Fibroblast of skin of left quadriceps (primary cell): ENCODE measurements at regions not wholly inside any gene's neighbourhood (a gene's known extent, or its start where the extent isn't known, plus 50 kb on each side); places are given as distances from the start of the nearest gene placed in this dataset.
A peak's percentile ranks its signal among the peaks of the same experiment; 100 is the strongest.

ENCODE experiments used
- DNase-seq, 2 experiments: peaks; one replicate each; pipeline ENCODE4 v3.0.0-alpha.2; 2013; ENCODE audit warnings: low read depth in 2 of 2

- no peak for DNase-seq
Measured at GRCh38 chr6:137434640-137435039, 59.6 kb downstream of the OLIG3 start.

DNA sequence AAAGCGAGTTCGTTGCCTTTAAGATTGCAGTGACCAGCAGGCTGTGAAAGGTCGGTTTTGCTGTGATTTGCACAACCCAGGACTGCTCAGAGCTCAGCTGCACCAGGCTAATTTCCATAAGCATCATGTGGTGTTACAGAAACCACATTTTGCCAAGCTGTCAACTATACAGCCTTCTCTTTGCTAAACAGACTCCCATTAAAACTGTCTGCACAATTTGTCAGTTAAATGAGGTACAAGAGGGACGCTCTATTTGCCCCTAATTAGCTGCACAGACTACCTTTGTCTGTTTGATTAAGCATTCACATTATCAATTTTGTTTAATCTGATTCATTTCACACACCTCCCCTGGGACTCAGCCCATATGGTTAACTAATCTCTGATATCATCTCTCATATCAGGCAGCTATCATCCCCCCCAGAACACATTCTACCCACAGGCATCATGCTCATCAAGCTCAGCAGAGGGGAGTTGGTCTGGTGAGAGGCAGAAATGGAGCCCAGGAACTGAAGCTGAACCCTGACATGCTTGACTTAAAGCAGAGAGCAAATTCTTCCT lies 62.1 kb downstream of the OLIG3 start:
- DNase-seq = no peak

- no peak for DNase-seq
Measured at GRCh38 chr6:137430954-137431353, 63.2 kb downstream of the OLIG3 start.

- no peak for DNase-seq
Measured at GRCh38 chr6:137427656-137428290, 66.4 kb downstream of the OLIG3 start.

- DNase-seq = no peak
Measured at GRCh38 chr6:137426007-137426689, 68.0 kb downstream of the OLIG3 start.

- DNase-seq = no peak
Measured at GRCh38 chr6:137424251-137424650, 69.9 kb downstream of the OLIG3 start.

DNA sequence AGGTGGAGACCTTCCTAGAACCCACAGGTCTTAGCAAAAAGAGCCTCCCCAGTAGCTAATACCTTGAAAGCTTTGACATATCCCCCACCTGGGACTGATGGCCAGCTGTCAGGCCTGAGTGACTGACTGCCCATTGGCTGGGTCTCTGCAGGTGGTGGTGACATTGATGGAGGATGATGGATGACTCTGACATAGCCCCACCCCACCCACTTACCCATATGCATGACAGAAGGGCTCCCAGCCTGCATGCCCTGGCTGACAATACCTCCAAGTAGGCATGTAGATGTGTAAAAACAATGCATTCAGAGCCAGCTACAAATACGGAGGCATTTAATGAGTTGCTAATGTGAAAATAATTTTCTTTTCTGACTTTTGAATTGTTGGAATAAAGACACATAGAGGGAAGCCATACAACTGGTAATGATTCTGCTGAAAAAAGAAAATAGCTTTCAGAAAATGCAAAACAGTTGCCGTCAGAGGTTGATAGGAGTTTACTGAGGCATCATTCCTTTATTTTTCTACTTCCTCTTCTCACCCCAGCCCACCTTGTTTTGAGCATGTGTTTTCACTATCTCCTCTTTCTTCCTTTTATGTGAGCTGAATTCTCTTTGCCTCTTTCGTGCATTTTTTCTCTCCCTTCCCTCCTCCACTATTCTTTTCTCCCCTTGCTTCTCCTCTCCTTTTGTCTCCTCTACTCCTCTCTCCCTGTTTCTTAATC lies 70.6 kb downstream of the OLIG3 start:
- no peak for DNase-seq

DNA sequence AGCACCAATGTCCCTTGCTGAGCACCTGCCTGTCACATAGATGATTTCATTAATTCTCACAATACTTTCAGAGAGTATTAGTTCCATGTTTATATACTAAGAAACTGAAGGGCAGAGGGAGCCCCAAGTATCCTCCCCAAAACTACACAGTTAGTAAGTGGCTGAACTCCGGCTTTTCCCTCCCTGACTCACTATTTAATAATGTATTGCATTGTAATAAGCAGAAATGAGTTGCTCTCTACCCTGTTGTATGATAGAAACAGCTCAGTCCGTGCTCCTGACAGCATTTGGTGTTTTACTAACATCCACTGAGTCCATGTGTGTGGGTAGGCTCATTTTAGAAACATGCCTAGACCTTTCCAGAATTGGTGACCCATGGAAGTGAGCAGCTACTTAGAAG lies 76.8 kb downstream of the OLIG3 start:
- peak; percentile 6 to 11 for DNase-seq

DNA sequence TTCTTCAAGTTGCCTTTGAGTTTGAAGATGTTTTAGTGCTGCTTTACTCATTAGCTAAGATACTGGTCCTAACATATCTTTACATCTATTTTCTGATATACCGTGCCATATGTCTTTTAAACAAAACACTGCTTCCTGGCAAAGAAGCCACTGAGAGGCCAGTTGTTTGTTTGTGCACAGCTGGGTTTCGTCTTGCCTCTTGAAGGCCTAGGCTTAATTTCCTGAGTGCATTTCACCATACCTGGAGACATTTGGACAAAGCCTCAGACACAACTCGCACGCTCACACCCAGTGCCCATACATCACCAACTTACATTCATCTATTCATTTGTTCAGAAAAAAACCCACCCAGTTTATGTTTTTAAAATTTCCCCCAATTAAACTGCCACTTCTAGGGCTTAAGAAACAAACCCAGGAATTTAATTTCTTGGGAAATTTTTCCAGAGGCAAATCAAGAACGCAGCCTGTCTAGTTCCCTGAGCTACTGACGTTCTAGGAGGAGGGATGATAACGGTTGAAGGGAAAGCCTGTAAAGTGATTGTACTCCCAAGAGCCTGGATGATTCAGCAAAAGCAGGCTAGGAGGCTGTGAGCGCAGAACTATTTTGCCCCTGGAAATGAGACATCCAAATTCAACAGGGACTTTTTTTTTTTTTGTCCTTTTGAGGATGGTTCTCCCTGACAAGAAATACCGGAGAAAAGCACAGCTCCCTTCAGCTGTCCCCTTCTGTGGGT lies 77.7 kb downstream of the OLIG3 start:
- DNase-seq = peak; percentile 20 to 35

DNA sequence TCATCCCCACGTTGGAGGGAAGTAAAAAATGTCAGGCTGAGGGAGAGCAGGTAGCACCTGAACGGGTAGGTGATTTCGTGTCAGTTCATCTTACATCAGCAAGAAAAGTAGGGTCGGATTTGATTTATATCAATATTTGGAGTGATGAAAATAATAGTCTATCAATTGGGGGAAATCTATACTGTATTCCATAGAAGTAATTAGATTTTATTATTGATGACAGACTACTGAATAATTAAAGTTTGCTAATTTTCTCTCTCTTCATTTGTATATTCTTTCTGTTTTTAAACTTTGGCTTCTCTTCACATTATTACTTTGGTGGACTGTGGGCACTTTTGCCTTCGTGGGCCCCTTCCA lies 78.4 kb downstream of the OLIG3 start:
- DNase-seq = no peak

- DNase-seq = peak; percentile 33 to 35
Measured at GRCh38 chr6:137415127-137415833, 78.9 kb downstream of the OLIG3 start.

DNA sequence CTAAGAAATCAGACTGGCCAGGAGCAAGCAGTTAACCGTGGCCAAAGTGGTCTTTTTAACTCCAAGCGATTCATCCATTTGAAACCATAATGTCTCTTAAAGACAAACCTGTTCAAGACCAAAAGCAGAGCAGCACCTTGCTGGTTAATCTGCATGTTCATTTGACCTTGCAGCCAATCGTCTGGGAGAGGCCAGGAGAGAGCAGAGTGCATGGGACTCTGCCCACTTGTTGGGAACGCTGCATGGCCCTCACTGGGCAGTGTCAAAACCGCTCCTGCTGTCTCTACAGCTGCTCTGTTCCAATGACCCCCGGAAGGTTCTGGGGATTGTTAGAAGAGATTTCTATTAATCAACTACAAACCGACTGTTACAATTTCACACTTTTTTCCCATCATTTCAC lies 79.6 kb downstream of the OLIG3 start:
- no peak for DNase-seq

DNA sequence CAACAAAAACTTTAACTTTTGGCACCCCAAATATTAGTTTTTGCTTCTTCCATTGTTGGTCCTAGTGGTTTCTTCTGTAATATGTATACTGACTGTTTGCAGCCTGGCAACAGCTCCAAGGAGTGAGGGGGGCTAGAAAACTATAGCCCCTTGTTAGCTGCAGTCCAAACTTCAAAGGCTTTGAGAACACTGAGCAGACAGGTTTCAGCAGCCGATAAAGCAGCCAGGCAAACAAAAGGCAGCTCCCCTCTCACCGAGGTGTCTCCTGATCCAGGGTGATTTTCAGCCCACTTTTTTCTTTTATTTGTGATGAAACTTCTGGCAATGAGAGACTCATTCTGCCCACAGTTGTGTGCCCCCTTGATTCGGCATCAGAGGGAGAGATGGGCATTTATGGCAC lies 80.7 kb downstream of the OLIG3 start:
- no peak for DNase-seq

GRCh38 chr6:137412562-137412961 lies 81.6 kb downstream of the OLIG3 start:
- no peak for DNase-seq

GRCh38 chr6:137409266-137409777 lies 84.9 kb downstream of the OLIG3 start:
- DNase-seq = no peak

GRCh38 chr6:137407816-137408215 lies 86.4 kb downstream of the OLIG3 start:
- no peak for DNase-seq

DNA sequence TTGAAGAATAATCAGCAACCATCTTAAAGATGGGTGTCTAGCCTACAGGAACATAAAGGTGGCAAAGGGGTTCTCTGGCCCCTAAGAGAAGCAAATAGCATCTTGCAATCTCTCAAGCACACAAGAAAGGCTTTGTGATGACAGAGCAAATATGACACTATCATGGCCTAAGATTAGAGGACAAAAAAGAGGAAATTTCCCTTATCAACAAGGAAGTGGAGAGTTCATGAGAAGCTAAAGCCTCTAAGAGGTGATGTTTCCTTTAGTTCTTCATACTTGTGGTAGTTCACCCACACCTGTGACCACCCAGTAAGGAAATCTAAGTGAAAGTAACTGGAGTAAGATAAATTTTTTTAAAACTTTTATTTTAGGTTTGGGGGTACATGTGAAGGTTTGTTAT lies 88.4 kb downstream of the OLIG3 start:
- no peak for DNase-seq

GRCh38 chr6:137403855-137404254 lies 90.3 kb downstream of the OLIG3 start:
- no peak for DNase-seq

DNA sequence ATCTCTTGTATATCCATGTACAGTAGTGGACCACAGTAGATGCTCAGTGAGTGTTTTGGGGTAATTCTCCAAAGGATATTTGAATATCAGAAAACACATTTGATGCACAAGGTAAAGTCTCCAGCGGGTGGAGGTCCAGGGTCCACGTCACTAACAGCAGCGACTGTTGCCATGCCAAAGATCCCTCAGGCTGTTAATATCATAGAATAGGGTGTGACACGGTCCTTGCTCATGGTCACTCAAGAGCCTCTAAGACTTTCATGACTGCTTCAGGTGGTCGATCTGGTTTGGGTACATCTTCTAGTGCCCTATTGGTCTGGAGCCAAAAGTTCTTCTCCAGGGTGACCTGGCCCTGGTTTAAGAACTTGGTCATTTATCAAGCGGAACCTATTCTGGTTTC lies 90.8 kb downstream of the OLIG3 start:
- no peak for DNase-seq

DNA sequence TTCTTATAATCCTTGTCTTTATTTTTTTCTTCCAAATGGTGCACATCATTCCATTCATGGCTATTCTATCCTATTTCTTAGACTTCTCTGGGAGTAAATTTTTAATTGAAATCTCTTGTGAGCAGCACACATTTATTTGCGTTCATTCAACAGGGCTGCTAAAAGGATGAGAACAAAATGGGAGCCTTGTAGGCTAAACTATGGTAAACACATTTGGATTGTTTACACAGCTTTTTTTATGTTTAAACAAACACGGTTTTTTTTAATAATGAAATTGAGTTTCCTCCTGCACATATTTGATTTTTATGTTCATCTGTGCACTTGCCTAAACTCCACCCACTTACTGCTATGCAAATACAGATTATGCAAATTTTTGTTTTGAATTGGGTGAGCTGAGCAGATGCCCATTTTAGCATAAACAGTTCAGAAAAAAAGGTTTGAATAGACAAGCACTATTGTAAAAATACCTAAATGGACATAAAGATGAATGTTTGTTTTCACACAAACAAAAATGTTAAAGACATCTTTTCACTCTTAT lies 92.0 kb downstream of the OLIG3 start:
- DNase-seq = no peak

DNA sequence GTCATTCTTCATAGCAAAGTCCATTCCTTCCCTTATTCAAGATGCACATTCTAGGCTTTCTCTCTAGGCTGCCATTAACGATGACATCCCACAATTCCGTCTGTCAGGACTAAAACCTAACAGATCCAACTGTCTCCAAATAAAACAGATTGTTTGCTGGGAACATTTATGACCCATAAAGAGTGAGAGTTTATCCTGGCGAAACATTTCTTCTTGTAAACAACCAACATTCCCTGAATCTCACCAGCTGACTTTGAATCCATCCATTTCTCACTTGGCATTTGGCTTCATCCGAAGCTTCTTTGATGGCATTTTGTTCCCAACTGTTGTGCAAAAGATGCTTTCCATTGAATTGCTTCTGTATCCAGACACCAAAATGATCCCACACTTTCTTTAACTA lies 93.1 kb downstream of the OLIG3 start:
- no peak for DNase-seq
